HG03354 (cell line): ENCODE measurements at regions not wholly inside any gene's neighbourhood (a gene's known extent, or its start where the extent isn't known, plus 50 kb on each side); places are given as distances from the start of the nearest gene placed in this dataset.
"Not testable (repeated sequence)": the region's sequence is repeated elsewhere in the genome, so short reads cannot be mapped to it uniquely, and the experiment has no call there.

Source experiments
- ATAC-seq: cut with Tn5 transposase; IDR thresholded peaks from one replicate; pipeline ENCODE4 v1.9.1; 2021; ENCODE audit warnings: mild to moderate bottlenecking; ENCODE audit not compliant: unreplicated experiment, poor library complexity, severe bottlenecking

DNA sequence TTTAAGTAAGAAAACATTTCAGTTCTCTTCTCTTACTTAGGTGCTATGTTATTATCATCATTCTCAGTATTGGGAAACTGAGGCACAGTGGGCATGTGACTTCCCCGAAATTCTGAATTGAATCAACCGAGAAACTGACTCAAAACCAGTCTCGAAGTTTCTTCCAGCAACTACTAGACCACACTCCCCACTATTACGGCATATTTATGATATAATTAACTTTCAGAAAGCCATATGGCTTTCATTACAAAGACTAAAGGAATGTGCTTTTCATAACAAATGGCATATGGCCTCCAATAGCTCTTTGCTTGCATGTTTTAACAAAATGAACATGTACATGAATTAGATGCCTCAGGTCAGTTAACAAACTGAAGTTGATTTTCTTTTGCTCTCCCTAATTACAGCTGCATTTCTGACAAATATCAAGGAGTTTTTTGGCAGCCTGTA lies 182.9 kb upstream of the SLC38A2 start:
- no peak for ATAC-seq

DNA sequence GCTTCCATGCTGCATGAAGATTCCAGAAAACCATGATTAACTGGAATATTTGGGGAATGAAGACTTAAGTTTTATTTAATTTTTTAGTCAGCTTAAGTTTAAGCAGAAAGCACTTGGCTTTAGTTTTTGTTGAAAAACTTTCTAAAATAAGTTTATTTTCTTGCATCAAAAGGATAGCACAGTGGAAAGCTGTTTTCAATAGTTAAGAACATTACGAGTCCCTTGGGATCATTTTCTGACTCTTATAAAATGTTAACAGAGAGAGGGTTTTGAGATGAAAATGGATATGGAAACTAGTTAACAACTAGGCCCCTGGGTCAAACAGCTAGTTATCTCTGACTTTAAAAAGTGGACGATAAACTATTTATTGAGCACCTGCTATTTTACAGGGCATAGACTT lies 181.9 kb upstream of the SLC38A2 start:
- no peak for ATAC-seq

DNA sequence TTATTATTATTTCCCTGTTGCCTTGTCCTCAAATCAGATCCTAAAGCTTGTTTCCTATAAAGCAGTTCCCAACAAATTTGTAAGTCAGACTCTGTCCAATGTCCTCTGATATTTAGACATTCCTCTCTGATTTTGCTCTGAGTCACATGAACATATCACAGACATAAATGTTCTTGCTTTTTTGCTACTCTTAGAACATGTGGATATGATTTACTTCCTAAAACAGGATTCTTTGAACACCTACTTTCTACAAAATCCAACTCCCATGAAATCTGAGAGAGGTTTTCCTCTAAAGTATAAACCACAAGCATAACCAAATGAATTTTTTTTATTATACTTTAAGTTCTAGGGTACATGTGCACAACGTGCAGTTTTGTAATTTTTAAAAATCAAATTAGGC lies 181.3 kb upstream of the SLC38A2 start:
- no peak for ATAC-seq

DNA sequence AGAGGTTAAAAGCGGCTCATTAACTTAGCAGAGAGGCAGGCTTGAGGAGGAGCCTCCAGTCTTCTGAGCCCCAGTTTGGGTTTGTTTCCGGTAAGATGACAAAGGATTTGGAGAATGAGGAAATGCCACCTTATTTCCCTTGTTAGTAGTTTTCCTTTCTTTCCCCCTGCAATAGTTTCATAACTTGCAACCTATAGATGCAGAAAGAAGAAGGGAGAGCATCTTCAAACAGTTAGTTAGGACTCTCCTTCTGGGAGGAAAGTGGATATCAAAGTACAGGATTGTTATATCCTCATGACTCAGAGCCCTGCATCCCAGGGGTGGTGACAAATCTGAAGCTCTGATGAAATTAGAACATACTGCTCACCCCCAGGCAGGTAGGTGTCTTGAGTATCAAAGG lies 180.7 kb upstream of the SLC38A2 start:
- ATAC-seq = no peak

DNA sequence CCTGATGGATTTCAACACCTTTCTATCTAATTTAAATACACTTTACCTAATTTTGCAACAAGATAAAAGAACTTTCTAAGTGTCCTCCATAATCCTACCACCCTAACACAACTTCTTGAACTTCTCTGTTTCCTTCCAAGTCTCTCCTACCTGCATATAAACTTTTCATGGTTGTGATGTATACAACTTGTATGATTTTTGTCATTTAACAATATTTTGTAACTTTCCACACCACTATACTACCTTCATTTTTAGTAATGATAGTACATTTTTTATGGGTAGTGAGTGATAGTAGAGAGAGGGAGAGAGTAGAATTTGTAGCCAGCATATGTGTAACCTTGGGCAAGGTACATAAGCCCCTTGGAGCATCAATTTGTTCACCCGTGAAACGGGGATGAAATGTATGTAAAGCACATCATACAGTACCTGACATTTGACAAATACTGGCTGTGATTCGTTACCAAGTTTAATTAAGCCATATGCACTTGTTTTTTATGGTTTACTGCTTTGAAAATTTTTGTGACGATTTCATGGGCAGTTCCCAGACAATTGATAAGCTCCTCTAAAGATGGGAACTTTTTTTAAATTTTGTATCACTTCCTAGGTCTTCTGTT lies 177.8 kb upstream of the SLC38A2 start:
- no peak for ATAC-seq

DNA sequence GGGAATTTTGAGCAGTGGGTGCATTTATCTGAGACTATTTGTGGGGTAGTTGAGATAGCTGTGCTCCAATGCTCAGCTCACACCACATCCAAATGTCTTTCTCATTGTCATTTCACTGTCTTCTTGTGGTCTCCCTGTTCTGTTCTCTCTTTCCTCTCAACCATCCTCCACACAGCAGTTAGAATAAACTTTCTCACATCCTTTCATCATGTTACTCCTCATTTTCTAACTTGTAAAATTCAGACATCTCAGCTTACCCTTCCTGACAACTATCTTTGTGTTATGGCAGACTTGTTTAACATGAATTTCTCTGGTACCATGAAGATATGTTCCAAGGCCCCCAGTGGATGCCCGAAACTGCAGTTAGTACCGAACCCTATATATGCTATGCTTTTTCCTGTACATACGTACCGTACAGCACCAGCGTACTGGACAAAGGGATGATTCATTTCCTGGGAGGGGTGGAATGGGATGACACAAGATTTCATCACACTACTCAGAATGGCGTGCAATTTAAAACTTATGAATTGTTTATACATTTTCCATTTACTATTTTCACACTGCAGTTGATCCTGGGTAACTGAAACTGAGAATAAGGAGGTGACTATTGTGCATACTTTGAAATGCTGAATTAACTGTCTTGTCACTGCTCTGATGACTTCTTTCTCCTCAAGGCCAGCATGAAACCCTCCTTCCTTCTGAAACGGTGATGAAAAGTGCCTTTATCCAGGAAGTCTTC lies 177.1 kb upstream of the SLC38A2 start:
- no peak for ATAC-seq

DNA sequence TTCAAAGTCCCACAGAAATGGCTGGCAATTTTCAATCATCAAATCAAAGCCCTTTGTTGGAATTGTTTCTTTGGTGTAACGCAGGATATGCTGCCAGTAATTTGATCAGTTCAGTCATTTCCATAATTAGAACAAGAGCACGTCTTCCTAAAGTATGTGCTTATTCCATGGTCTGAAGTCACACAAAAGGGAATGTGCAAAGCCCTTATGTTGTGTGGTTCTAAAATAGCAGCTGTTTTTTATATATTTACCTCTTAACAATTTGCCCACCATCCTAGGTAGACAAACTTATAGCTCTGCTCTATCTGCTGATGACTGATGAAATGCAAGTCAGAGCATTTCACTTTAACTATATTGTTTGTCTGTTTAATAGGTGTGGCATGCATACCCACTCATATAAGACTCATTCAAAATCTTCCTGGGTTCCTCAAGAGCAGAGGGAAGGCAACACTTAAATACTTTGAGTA lies 176.1 kb upstream of the SLC38A2 start:
- no peak for ATAC-seq

DNA sequence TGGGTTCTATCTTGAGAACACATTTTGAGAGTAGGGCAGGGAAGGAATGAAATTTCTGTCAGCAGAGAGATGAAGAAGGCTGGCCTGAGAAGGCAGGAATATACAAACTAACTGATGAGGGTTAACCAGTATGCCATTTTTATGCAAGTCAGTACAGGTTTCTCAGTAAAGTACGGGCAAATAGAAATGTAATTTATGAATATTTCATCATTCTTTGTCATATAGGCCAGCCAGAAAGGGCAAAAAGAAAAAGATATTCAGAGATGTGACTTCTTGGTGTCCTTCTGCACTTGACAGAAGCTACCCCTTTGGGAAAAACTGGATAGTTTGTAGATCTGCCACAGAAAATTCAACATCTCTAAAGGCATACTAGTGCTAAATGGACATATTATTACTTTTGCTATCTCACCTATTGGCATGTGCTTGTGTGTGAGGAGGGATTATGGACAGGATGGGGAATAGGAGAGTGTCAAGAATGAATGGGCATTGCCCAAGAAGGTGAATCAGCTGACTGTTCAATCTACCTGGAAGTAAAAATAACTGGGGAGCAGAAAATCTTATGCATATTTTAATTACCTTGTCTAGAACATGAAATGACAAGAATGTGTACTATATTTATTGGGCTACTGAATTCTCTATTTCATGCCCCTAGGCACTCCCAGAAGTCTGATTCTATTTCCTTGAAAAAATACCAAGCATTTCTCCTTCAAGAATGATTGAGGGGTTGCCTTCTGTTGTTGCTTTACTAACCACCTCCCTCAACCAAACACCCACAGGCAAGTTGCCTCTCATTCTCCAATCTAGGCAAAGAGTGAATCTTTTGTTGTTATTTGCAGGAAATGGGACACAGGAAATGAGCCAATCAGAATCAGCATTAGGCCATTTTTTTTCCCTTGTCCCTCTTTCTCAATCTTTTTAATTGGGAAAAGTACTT lies 175.1 kb upstream of the SLC38A2 start:
- no peak for ATAC-seq

DNA sequence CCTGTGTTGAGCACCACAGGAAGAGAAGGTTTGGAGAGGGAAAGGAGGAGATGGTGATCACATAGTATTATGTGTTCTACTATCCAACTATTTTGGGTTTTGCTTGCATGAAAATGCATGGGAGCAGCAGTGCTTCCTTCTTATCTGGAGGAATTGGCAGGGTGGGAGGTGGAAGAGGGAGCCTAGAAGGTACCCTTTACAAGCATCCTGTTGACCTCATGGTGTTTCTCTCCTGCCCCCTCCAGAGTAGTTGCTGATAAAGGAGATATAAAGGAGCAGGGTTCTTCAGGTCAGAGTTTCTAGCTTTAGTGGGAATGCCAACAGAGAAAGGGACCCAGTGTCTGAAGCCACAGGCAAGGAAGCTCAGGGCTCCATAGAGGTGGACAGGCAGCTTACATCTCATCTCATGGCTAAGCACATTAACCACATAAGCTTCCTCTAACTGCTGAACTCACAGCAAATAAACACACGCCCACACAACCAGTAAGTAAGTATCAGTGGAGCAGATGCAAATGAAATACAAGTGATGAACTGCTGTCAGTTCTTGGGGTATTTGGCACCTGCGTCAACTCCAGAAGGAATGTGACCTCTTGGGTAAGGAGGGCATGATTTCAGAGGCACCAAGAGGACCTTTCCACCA lies 174.2 kb upstream of the SLC38A2 start:
- ATAC-seq = peak; percentile 96

DNA sequence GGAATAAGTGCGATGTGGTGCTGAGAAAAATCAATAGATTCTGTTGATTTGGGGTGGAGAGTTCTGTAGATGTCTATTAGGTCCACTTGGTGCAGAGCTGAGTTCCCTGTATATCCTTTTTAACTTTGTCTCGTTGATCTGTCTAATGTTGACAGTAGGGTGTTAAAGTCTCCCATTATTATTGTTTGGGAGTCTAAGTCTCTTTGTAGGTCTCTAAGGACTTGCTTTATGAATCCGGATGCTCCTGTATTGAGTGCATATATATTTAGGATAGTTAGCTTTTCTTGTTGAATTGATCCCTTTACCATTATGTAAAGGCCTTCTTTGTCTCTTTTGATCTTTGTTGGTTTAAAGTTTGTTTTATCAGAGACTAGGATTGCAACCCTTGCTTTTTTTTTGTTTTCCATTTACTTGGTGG lies 170.8 kb upstream of the SLC38A2 start:
- ATAC-seq = not testable (repeated sequence)

DNA sequence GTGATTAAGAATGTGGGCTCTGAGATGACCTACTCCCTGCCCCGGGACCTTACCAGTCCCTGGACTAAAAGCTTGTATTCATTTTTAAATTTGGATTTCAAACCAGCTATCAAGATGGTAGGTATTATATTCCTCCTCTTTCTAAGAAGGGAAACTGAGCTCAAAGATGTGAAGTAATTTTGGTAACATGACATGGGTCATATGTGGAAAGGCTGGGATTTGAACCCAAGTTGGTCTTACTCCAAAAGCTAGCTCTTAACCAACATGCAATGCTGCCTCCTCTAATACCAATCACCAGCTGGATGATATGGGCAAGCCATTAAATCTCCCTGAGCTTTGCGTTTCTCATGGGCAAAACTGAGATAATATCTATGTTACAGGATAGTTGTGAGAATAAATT lies 166.4 kb upstream of the SLC38A2 start:
- ATAC-seq = no peak

DNA sequence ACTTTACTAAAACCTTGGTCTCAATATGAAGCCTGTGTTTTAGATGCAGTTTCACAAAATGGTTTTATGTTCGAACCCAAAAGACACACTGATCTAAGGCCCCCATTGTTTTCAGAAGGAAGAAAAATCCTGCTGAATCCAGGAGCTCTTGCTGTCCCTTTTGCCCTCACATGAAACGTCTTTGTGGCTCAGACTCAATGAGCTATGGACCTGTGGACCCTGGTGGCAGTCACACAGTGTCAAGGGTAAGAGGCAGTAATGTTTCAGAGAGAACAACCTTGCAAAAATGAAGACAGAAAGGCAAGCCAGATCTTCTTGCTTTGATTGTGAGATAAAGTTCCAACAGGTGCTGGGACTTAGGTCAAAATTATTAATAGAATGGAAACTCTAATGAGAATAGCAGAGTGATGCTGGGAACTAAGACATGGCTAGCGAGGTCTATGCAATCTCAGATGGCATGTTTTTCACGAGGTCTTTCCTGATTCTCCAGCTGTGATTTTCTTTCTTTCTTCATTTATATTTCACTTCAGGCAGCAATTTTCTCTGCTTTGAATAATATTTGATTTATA lies 164.9 kb upstream of the SLC38A2 start:
- no peak for ATAC-seq

DNA sequence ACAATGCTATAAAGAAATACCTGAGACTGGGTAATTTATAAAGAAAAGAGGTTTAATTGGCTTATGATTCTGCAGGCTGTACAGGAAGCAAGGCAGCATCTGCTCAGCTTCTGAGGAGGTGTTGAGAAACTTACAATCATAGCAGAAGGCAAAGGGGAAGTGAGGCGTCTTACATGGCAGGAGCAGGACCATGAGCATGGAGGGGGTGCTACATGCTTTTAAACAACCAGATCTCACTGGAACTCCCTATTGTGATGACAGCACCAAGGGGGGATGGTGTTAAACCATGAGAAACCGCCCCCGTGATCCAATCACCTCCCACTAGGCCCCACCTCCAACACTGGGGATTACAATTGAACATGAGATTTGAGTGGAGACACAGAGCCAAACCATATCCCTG lies 163.7 kb upstream of the SLC38A2 start:
- peak; percentile 79 for ATAC-seq

DNA sequence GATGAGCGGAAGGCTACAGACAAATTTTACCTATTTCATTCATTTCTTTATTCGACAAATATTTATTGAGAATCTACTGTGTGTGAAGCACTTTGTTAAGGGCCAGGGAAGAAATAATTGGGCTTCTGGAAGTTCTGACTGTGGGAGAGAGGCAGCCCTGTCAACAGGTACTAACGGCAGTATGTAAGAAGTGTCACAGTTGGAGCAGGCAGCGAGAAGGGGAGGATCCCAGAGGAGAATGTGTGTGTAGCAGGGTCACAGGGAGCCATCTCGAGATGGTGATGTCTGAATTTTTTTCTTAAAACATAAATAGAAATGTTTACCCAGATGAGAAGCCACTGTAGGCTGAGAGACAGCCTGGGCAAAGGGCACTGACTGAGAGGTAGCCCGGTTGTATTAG lies 163.3 kb upstream of the SLC38A2 start:
- ATAC-seq = no peak

DNA sequence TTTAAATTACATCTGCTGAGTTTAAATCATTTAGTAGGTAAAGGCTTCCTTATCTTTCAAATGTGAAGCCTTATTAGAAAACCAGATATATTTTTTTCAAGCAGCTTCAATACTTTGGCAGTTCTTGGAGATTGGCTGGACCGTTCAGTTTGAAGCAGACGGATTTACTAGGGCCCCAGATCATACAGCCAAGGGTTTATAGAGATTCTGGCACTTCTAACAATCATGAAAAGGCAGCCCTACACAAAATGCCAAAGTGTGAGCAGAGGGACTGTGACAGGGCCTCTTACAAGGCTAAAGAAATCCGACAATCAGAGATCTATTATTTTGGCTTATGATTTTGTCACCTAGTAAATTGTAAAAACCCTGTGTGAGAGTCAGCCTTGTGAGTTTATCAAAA lies 162.8 kb upstream of the SLC38A2 start:
- no peak for ATAC-seq

DNA sequence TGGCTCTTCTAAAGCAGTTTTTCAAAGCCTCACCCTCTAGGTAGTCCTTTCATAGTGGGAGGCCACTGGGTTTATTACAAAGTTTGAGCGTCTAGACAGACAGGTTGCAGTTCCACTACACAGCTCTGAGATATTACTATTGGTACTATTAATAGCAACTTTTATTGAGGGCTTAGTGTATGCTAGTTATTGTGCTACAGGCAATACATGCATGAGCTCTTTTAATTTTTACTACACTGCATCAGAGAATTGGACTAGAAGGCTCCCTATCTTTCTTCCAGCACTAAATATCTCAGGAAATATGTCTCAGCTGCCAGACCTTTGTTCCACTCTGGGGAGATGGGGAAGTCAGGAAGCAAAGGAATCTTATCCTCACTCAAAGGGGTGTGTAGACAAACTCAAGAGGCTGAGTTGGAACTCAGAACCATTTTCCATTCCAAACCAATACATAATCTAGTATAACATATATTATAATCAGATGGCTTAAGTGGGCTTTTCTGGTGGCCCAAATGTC lies 161.8 kb upstream of the SLC38A2 start:
- ATAC-seq = no peak

DNA sequence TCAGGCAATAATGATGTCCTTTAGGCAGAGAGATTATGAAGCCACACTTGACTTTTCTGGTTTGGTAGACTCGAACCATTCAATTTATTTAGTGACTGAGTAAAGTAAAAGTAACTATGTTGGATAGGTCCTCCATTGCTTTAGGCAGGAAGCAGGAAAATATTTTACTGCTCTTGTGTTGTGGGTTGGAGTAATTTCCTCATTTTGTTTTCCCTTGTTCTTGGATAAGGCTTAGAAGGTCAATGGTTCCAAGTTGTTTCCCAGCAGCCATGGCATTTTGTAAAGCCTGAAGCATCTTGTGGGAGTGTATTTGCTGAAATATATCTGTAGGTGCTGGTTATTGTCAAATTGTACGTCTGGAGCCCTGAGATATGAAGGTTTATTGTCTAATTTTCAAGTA lies 161.2 kb upstream of the SLC38A2 start:
- no peak for ATAC-seq

DNA sequence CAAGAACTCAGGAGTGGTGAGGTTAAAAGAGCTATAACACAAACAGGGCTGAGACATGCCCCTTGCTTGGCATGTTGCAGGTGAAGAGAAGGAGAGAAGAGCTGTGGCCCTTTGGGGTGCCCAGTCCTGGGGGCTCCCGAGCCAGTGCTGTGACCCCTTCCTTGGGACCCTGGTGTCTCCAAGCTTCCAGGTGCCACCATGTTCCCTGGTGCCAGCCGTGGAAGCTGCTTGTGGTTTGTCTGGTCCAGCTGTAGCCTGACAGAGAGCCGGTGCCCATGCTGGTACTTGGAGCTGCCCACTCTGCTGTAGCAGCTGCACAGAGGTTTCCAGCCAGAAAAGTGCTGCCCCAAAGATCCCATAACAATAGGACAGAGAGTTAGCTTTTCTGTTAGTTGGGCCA lies 159.2 kb upstream of the SLC38A2 start:
- ATAC-seq = no peak

DNA sequence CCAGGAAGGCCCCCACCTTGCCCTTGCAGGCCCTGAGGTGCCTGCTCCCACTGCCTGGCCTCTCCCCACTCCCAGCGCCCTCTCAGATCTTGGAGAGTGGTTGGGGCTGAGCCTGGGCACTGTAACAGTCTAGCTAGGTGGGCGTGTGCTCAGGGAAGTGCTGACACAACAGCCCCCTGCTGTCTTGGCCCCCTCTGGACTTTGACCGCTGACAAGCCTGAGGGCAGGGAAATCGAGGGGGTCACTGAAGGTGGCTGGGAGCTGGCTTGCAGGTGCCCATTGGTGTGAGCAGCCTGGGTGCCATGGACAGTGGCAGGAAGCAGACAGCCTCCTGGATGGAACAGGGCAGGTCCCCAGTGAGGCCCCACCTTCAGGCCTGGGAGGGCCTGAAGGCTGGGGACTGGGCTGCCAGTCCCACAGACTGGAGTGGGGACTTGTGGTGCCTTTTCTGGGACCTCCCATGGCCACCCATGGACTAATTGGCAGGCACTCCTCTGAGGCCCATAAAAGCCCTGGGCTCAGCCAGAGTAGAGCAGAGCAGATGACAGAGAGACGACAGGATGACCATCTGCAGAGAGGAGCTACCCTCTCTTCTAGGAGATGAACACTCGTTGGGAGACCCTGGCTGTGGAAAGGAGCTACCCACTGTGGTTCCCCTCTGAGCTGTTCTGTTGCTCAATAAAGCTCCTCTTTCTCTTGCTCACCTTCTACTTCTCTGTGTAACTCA lies 158.6 kb upstream of the SLC38A2 start:
- ATAC-seq = no peak
